GM12865 (cell line): ENCODE measurements at regions not wholly inside any gene's neighbourhood (a gene's known extent, or its start where the extent isn't known, plus 50 kb on each side); places are given as distances from the start of the nearest gene placed in this dataset.

Source experiments
- DNase-seq: peaks from one replicate; pipeline ENCODE4 v3.0.0; 2010; ENCODE audit warnings: low read depth
- H3K4me3 ChIP-seq: 2 replicates; pipeline ENCODE4 v1.5.1; 2011; ENCODE audit warnings: mild to moderate bottlenecking, low read depth, low read length, control low read depth
- CTCF ChIP-seq: IDR thresholded peaks from 2 replicates; pipeline ENCODE4 v1.5.1; 2011; ENCODE audit warnings: low read length, control low read depth, low read depth, inconsistent platforms; ENCODE audit not compliant: insufficient read depth; ENCODE audit errors: missing control alignments

DNA sequence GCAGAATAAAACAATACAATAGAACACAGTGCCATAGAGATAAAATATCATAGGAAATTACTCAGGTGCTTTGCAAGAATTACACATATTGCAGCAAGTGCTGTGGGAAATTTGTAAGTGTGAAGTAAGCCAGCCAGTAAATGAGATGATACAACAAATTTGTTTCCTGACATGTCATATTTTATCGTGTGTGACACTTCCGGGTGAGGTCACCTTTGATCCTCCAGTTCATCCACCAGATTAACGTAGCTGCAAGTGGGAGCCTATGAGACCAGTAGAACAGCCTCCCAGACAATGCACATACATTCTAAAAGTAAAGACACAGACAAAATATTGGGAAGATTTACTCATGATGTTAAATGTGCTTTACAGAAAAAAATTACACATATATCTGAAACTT, 72.2 kb downstream of the PRDM9 start:
- no peak overlapping the region for H3K4me3 ChIP-seq
- no peak for TF ChIP-seq CTCF
- DNase-seq, result no peak

- no peak for TF ChIP-seq CTCF
- no peak overlapping the region for H3K4me3 ChIP-seq
- no peak for DNase-seq
Measured at GRCh38 chr5:23583081-23583480, 75.7 kb downstream of the PRDM9 start.

GRCh38 chr5:23588841-23589326, 81.5 kb downstream of the PRDM9 start:
- TF ChIP-seq CTCF, result no peak
- no peak for DNase-seq
- H3K4me3 ChIP-seq, result no peak overlapping the region

DNA sequence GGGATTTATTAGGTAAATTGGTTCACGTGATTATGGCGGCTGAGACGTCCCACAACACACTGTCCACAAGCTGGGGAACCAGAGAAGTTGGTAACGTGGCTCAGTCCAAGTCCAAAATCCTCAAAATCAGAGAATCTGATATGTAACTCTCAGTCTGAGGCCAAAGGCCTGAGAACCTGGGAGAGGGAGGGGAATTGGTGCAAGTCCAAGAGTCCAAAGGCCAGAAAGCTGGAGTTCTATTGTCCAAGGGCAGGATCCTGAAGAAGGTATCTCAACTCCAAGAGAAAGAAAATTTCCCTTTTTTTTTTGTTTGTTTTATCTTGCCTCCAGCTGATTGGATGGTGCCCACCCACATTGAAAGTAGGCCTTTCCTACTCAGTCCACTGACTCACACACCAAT, 83.8 kb downstream of the PRDM9 start:
- TF ChIP-seq CTCF, result no peak
- no peak overlapping the region for H3K4me3 ChIP-seq
- no peak for DNase-seq

GRCh38 chr5:23606927-23607326, 99.5 kb downstream of the PRDM9 start:
- no peak for DNase-seq
- H3K4me3 ChIP-seq, result no peak overlapping the region
- no peak for TF ChIP-seq CTCF

- no peak for DNase-seq
- no peak for TF ChIP-seq CTCF
- no peak overlapping the region for H3K4me3 ChIP-seq
Measured at GRCh38 chr5:23612701-23613100, 105.3 kb downstream of the PRDM9 start.

DNA sequence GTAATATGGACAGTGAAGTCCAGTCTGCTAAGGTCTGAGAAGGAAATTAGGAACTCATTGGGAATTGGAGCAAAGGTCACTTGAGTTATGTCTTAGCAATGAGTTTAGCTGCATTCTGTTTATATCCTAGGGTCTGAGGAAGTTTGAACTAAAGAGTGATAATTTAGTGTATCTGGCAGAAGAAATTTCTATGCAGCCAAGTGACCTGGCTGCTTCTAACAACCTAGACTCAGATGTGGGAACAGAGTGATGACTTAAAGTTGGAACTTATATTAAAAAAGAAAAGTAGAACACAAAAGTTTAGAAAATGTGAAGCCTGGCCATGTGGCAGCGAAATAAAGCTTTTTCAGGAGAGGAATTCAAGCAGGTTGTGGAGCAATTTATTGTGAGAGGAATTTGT, 106.2 kb downstream of the PRDM9 start:
- no peak for TF ChIP-seq CTCF

More for the DNA sequence above, 106.2 kb downstream of the PRDM9 start:
- DNase-seq, result no peak
- H3K4me3 ChIP-seq, result no peak overlapping the region
